Upper lobe of left lung (tissue), 6 donors: ENCODE measurements at regions not wholly inside any gene's neighbourhood (a gene's known extent, or its start where the extent isn't known, plus 50 kb on each side); places are given as distances from the start of the nearest gene placed in this dataset.

ENCODE experiments used
- ATAC-seq, 2 donors: fragments of 200-7000 bp; cut with Tn5 transposase; one replicate each; pipeline ENCODE4 v1.9.1; 2022; ENCODE audit warnings: mild to moderate bottlenecking in 2 of 2, moderate library complexity in 2 of 2; ENCODE audit not compliant: low FRiP score in 2 of 2
- DNase-seq, 2 donors: peaks; one replicate each; pipeline ENCODE4 v3.0.0-alpha.2; 2019 to 2020
- H3K27ac ChIP-seq, 4 donors: fragments of 200-600 bp; sonication (generic); one replicate each; pipeline ENCODE4 v1.5.1; 2016 to 2019
- H3K27me3 ChIP-seq, 4 donors: fragments of 200-600 bp; sonication (generic); one replicate each; pipeline ENCODE4 v1.5.1; 2017 to 2019
- H3K36me3 ChIP-seq, 4 donors: fragments of 200-600 bp; sonication (generic); one replicate each; pipeline ENCODE4 v1.5.1; 2016 to 2019
- H3K4me1 ChIP-seq, 4 donors: fragments of 200-600 bp; sonication (generic); one replicate each; pipeline ENCODE4 v1.5.1; 2018 to 2019
- H3K4me3 ChIP-seq, 4 donors: fragments of 200-600 bp; sonication (generic); one replicate each; pipeline ENCODE4 v1.5.1; 2017 to 2019; ENCODE audit warnings: mild to moderate bottlenecking in 2 of 4, moderate library complexity in 1 of 4
- H3K9me3 ChIP-seq, 4 donors: fragments of 200-600 bp; sonication (generic); one replicate each; pipeline ENCODE4 v1.5.1; 2018 to 2019
- EP300 ChIP-seq, 4 donors: sonication (generic); formaldehyde crosslinking; IDR thresholded peaks; one replicate each; pipeline ENCODE4 v1.5.1; 2017; ENCODE audit warnings: antibody characterized with exemption in 4 of 4, control low read depth in 2 of 4
- POLR2A ChIP-seq, 4 donors: fragments of 450-650 bp; IDR thresholded peaks; one replicate each; pipeline ENCODE4 v1.5.1; 2016 to 2017; ENCODE audit warnings: antibody characterized with exemption in 4 of 4, mild to moderate bottlenecking in 2 of 4
- POLR2AphosphoS5 ChIP-seq, 2 donors: sonication (generic); formaldehyde crosslinking; IDR thresholded peaks; one replicate each; pipeline ENCODE4 v1.5.1; 2017; ENCODE audit warnings: antibody characterized with exemption in 2 of 2
- WGBS, 2 donors: methylation state at CpG; one replicate each; pipeline ENCODE4 v1.1.5; 2017 to 2018; 5-methylcytosine and 5-hydroxymethylcytosine counted together
- TF ChIP-seq, protein P1 (sequence below), 6 experiments: fragments of 450-650 bp in 4 of 6; fragments of 200-600 bp in 2 of 6; sonication (generic) in 2 of 6; IDR thresholded peaks; one replicate each; pipeline ENCODE4 v1.5.1; 2016 to 2019; ENCODE audit warnings: antibody characterized with exemption in 6 of 6
- donor health status: DM: no; HTN: no; CAD: no; lungs with moderate emphysema.
- donor health status: DM: no; HTN: yes; CAD: no; lungs with severe emphysema.

GRCh38 chr1:226494092-226494609, 54.4 kb upstream of the STUM start:
- H3K9me3 ChIP-seq = no peaks in the 10 kb centered on the region
- no peaks in the 10 kb centered on the region for H3K36me3 ChIP-seq
- no peak for ATAC-seq
- TF ChIP-seq, protein P1, sequence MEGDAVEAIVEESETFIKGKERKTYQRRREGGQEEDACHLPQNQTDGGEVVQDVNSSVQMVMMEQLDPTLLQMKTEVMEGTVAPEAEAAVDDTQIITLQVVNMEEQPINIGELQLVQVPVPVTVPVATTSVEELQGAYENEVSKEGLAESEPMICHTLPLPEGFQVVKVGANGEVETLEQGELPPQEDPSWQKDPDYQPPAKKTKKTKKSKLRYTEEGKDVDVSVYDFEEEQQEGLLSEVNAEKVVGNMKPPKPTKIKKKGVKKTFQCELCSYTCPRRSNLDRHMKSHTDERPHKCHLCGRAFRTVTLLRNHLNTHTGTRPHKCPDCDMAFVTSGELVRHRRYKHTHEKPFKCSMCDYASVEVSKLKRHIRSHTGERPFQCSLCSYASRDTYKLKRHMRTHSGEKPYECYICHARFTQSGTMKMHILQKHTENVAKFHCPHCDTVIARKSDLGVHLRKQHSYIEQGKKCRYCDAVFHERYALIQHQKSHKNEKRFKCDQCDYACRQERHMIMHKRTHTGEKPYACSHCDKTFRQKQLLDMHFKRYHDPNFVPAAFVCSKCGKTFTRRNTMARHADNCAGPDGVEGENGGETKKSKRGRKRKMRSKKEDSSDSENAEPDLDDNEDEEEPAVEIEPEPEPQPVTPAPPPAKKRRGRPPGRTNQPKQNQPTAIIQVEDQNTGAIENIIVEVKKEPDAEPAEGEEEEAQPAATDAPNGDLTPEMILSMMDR (IDR thresholded peaks at IDR 0.05) = no peak
- TF ChIP-seq POLR2A (IDR thresholded peaks at IDR 0.05) (no peak), EP300 (IDR thresholded peaks at IDR 0.05) (no peak), POLR2AphosphoS5 (IDR thresholded peaks at IDR 0.05) (no peak)
- no peak overlapping the region for H3K4me3 ChIP-seq
- 86 to 87% methylated on average over 13 of the region's 13 CpGs for WGBS, 2 donors
- H3K4me1 ChIP-seq = no peaks in the 10 kb centered on the region
- H3K27me3 ChIP-seq = no peaks in the 10 kb centered on the region
- DNase-seq = no peak
- no peak overlapping the region for H3K27ac ChIP-seq

DNA sequence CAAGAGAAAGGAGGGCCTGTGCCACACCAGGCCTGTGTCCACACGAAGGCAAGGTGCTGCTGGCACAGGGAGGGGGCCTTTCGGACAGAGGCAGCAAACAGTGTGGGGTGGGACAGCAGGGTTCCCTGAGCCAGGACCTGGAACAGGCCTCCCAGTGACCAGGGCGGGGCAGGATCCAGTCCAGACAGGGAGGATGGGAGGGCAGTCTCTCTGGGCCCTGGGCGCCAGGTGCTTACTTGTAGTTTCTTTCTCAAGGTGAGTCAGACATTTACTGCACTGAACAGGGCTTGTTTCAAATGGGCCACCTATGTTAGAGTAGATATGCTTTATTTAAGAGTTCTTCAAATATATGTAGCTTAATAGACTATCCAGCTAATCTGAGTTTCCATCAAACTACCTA, 52.8 kb upstream of the STUM start:
- no peak for TF ChIP-seq POLR2AphosphoS5 (IDR thresholded peaks at IDR 0.05)
- TF ChIP-seq, protein P1 (IDR thresholded peaks at IDR 0.05) = no peak
- no peak for TF ChIP-seq EP300 (IDR thresholded peaks at IDR 0.05)
- no peak for TF ChIP-seq POLR2A (IDR thresholded peaks at IDR 0.05)
- WGBS, 2 donors = 88 to 94% methylated on average over 2 to 4 of the region's 4 CpGs
- Histone ChIP-seq H3K36me3 (no peaks in the 10 kb centered on the region), H3K4me1 (no peaks in the 10 kb centered on the region), H3K9me3 (no peaks in the 10 kb centered on the region), H3K27me3 (no peaks in the 10 kb centered on the region), H3K27ac (no peak overlapping the region), H3K4me3 (no peak overlapping the region)
- peak in 1 of 2 donors; percentile 8 for ATAC-seq
- no peak for DNase-seq

DNA sequence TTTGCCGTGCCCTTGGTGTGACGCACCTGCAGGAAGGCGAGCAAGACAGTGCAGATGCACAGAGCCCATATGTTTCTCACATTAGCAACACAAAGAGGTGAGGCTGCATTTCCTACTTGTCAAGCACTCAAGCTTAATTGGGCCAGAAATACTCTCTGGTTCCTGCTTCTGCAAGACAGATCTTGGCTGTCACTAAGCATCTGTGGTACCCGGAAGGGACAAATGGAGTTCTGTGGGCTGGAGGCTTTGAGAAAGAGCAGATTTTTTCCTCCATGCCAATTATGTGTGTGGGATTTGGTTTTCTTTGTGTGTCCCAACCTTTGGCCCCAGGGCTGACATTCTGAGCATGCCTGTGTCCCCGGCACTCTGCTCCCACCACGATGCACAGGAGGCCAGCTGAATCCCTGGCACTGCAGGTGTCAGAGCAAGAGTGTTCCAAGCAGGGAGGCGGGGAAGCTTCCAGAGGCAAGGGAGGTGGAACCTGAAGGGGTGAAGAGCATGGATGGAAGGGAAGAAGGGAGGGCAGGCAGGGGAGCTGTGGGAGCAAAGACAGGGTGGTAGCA, 52.0 kb upstream of the STUM start:
- no peaks in the 10 kb centered on the region for H3K27me3 ChIP-seq
- H3K4me1 ChIP-seq = no peaks in the 10 kb centered on the region
- TF ChIP-seq POLR2AphosphoS5 (IDR thresholded peaks at IDR 0.05) (no peak), EP300 (IDR thresholded peaks at IDR 0.05) (no peak), POLR2A (IDR thresholded peaks at IDR 0.05) (no peak)
- TF ChIP-seq, protein P1 (IDR thresholded peaks at IDR 0.05) = no peak
- no peak overlapping the region for H3K4me3 ChIP-seq
- DNase-seq (no peak), ATAC-seq (no peak)
- no peaks in the 10 kb centered on the region for H3K9me3 ChIP-seq
- H3K27ac ChIP-seq = no peak overlapping the region
- WGBS, 2 donors = 79% methylated on average over 7 of the region's 7 CpGs
- H3K36me3 ChIP-seq = no peaks in the 10 kb centered on the region

DNA sequence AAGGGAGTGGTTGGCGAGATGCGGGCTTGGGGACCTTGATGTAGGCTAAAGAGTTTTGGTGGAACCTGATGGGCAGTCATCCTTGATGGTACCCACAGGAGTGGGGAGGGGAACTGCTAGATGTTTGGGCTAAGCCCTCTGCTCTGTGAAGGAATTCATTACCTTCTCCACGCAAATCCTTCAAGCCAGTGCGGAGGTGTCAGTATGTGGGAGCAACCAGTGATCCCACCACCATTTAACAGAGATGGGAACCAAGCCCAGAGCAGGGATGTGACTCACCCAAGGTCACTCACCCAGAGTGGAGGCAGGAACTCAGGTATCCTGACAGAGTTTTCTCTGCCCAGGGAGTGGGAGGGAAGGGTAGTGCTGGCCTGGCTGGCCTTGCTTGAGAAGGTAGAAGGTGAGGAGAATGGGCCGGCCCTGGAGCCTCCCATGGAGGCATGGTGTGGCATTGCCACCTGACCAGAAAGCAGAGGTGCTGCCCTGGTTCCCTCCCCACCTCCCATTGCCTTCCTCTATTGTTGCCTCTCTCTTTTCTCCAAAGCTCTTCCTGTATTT, 51.2 kb upstream of the STUM start:
- ATAC-seq (peak in 1 of 2 donors; percentile 51), DNase-seq (no peak)
- Histone ChIP-seq H3K27ac (no peak overlapping the region), H3K9me3 (no peaks in the 10 kb centered on the region), H3K4me3 (no peak overlapping the region), H3K27me3 (no peaks in the 10 kb centered on the region), H3K36me3 (no peaks in the 10 kb centered on the region), H3K4me1 (no peaks in the 10 kb centered on the region)
- TF ChIP-seq, protein P1 (IDR thresholded peaks at IDR 0.05) = no peak
- no peak for TF ChIP-seq POLR2AphosphoS5 (IDR thresholded peaks at IDR 0.05)
- TF ChIP-seq POLR2A (IDR thresholded peaks at IDR 0.05) = no peak
- TF ChIP-seq EP300 (IDR thresholded peaks at IDR 0.05) = no peak
- WGBS, 2 donors = 95 to 98% methylated on average over 5 of the region's 5 CpGs
